Stimulated activated CD4-positive, alpha-beta T cell treated with anti-CD3 and anti-CD28 coated beads, Interleukin-1b, Interleukin-23, amount 100 ng/mL, for 48 hours (primary cell): ENCODE measurements at regions not wholly inside any gene's neighbourhood (a gene's known extent, or its start where the extent isn't known, plus 50 kb on each side); places are given as distances from the start of the nearest gene placed in this dataset.

Source experiments
- DNase-seq: peaks from one replicate; pipeline ENCODE4 v3.0.0-alpha.2; 2020

DNA sequence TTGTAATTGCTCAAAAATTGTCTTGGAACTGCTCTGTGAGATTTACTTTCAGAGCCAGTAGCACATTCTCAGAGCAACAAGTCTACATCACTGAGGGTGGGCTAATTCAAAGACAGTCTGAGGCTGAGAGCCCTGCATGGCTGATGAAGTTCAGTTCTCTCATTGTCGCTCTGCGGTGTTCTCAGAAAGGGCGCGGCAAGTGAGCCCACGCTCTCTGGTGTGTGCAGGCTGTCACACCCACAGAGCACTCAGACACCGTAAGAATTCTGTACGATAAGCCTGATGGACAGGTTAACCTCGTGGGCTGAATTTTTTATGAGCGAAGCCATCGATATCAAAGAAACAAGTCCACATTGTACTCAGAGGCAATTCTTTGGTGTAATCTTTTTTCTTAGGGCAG lies 557.8 kb downstream of the HACE1 start:
- DNase-seq: no peak

DNA sequence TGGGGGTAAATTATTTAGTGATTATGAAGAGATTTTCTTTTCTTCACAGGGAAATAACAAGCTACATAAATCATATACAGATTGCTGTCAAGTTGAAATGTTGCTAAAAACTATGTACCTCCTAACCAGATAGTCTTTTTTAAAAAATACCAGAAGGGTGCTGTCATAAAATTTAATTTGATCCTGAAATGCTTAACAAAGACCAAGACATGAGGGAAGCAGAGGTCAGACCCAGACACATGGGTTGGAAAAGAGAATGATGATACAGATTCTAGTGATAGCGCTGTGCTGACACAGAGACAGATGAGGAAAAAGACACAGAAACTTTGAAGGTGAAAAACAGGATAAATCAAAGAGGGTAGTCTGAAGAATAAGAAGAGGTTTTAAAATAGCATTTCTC lies 573.1 kb downstream of the HACE1 start:
- DNase-seq: no peak

DNA sequence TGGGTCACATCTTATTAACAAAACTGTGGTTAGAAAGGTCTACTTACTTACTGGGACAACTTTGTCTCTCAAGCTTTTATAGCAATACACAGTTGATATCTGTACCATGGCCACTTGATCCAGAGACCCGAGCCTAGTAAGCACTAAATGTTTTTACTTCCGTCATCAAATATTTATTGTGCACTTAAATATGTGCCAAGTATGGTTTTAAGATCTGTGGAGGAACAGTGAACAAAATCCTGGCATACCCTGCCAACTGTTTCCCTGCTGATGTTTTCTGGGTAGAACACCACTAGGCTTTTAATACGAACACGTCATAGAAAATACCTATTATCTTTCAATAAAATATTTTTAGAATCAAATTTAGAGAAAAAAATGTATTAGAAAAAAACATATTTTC lies 574.8 kb downstream of the HACE1 start:
- no peak for DNase-seq

DNA sequence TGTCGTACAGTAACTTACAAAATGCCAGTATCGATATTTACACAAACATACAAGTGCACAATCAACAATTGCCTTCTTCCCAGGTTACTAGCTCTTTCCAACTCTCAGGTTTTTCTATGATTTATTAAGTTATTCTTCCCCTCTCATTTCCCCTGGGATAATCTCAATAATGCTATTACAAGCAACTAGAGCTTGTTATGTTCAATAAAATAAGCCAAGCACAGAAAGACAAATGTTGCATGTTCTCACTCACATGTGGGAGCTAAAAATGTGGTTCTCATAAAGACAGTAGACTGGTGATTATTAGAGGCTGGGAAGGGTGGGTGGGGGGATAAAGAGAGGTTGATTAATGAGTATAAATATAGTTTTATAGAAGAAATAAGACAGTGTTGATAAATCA lies 577.1 kb downstream of the HACE1 start:
- no peak for DNase-seq

DNA sequence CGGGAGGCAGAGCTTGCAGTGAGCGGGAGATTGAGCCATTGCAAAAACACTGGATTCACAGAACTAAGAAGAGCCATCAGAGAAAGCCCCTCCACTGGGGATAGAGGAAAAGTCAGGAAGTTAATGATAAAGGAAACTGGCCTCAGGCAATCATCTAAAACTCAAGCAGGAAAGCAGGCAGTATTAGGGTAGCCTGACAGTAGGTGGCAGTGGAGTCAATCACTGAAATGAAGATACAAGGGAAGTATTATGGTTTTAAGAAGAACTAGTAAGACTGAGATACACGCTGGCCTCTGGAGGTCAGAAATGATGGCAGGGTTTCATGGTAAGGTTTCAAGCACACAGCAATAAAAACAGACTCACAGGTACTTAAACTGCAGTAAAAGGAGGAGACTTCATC lies 578.3 kb downstream of the HACE1 start:
- no peak for DNase-seq

DNA sequence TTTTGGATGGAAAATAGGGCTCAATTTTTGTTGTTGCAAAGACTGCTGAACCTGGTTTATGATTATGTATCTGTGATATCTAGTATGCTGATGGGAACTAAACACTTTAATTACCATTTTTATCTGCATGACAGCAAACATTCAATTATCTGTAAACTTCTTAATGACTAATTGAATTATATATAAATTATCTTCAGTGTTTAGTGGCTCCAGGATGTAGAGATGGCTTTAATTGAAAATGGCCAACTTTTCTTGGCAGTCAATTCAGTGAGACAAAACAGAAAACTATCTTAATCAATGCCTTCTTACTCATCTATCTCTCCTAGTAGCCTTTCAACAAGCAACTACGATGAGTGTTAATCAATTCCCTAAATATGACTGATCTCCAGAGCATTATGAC lies 591.3 kb downstream of the HACE1 start:
- no peak for DNase-seq

DNA sequence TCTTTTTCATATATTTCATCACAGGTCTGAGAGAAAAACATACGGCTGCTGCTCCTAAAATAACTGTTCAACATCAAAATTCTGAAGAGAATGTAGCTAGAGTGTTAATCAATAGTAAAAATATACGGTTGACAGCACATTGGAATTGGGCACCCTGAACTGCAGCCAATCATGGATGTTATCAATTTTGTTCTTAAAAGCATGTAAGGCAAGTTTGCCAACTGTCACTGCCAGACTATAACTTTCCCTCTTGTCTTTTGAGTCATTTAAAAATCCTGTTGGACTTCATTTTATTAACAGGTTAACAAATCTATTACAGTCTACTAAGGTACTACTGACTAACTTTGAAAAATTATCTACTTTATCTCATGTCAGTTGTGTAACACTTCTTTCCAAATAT lies 592.8 kb downstream of the HACE1 start:
- no peak for DNase-seq

DNA sequence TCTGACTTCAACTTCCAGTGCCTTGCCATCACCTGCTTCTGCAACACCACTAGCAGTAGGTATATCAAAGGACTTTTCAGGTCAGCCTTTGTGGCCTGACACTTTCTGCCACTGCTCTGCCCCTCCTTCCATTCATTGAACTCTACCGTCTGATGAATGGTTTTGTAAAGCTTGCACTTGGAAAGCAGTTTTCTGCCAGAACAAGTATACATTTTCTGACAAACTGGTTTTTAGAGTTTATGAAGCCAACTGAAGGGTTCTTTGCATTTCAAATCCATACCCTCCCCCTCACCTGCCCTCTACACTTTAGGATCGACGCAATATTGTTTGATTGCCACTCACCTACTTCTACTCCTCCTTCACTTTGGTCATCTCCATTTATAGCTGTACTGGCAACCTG lies 603.1 kb downstream of the HACE1 start:
- DNase-seq: no peak

DNA sequence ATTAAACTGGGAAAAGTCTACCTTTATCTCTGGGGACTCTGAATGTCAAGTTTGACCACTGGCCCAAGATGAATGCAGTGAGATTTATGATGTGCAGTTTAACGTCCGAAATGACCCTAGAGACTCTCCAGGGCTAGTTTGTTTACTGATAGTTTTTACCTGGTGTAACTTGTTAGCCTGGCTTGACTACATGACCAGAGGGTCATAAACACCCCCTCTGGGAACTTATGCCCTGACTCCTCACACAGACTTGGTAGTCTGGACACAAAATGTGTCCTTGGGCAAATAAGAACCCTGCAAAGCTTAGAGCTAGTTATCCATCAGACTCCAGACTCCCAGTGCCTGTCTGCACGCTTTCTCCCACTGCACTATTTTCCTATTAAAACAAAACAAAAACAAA lies 606.5 kb downstream of the HACE1 start:
- DNase-seq: no peak

DNA sequence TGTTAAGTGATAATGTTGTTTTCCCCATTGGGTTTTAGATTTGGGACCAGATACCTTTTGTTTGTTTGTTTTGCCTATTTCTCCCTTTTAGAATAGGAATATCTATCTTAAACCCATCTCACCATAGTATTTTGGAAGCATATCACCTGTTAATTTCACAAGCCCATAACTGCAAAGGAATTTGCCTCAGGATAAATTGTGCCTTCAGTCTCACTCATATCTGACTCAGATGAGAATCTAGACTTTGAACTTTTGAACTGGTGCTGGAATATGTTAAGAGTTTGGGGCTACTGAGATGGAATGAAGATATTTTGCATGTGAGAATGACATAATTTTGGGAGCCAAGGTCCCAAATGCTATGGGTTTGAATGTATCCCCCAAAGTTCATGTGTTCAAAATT lies 607.4 kb downstream of the HACE1 start:
- no peak for DNase-seq

DNA sequence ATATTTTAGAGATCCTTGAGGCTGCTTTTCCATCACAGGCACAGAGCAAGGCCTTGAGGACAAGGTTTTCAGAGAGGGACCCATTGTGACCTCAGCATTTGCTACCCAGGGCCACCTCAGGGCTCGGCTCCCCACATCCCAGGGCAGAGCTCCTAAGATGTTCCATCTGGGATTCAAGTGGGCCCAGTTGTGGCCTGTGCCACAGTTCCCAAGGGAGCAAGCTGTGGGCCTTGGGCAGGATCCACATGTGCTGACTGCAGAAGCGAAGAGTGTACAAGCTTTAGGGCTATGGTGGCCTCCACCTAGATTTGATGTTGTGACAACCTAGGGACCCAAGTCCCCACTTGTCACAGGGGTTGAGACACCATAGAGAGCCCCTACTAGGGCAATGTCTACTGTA lies 608.1 kb downstream of the HACE1 start:
- DNase-seq: no peak

DNA sequence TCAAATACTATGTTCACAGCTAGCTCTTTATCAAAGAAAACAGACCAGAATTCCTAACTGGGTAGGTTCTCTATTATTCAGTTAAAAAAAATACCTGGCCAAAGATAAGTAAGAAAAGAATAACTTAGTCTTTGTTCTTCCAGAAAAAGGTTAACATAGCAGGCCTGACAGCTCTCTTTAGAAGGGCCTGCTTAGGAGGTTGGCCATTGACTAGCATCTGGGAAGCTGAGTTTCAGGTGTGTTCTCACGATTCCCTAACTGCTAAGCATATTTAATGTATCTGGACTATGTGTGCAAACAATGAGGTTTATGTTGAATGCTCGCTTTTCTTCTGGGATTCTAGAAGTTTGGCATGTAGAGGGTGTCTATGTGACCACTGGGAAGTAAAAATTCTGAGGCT lies 618.9 kb downstream of the HACE1 start:
- DNase-seq: no peak

DNA sequence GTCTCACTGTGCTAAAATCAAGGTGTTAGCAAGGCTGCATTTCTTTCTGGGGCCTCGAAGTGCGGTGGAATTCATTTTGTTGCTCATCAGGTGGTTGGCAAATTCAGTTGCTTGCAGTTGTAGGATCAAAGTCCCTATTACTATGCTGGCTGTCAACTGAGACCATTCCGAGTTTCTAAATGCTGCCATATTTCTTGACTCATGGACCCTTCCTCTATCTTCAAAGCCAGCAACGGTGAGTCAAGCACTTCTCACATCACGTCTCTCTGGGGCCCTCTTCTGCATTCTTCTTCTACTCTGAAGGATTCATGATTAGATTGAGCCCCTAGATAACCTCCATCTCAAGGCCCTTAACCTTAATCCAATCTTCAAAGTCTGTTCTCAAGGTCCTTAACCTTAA lies 619.7 kb downstream of the HACE1 start:
- no peak for DNase-seq

DNA sequence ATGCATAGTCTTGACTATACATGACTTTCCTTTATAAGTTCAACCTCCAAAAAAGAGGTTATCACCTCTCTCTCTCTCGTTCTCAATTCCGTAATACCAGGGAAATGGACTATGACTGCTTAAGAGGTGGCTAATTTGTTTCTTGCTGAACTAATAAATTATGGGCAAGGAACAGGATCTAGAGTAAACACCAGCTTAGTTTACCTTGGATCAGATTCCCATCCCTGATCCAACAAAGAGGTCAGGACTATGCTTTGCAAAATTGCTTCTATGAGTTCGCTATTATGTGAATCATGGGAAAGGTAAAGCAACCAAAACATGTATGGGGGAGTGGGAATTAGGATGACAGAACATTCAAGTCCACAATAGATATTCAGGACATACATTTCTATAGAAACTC lies 630.7 kb downstream of the HACE1 start:
- DNase-seq: no peak

DNA sequence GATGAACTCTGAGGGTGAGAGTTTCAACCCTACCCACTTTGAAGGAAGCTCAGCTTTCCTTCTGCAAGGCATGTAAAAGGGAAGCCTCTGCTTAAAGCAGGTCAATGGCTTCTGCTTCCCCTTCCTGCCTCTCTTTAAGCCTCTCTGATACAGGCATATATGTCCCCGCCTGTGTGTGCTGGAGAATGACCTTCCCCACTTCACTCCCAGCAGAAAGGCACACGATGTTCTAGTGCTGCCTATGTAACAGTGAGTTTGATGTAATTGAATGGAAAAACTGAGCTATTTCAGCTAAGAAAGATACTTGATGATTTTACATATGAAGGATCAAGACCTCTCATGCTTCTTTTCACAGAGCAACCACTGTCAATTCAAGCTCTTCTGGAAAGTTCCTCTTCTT lies 632.2 kb downstream of the HACE1 start:
- no peak for DNase-seq

DNA sequence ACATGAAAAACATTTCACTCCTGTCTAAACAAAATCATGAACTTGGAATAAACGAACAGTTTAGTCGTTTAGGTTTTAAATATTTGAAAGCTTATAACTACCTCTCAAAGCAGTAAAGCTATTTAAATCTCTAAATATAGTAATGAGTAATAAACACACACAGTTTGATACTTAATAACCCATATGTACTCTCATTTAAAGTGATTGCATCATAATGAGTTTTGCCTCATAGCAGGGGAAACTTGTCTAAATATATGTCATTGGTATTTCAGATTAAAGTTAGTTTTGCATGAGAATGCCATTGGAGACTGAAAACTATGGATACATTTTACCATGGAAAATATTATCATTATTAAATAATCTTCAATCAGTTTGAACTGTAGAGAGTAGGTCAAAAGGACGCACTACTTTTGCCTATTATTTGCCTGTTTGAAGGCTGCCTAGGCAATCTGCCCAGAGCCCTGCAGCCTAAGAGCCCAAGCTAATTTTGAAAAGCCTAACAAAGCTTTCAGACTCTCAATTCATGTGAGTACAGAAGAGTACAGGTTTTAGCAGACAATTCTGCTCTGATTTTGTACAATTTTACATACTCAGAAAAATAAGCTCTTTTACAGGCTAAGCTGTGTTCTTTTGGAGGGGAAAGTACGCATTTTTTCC lies 632.8 kb downstream of the HACE1 start:
- DNase-seq: no peak

DNA sequence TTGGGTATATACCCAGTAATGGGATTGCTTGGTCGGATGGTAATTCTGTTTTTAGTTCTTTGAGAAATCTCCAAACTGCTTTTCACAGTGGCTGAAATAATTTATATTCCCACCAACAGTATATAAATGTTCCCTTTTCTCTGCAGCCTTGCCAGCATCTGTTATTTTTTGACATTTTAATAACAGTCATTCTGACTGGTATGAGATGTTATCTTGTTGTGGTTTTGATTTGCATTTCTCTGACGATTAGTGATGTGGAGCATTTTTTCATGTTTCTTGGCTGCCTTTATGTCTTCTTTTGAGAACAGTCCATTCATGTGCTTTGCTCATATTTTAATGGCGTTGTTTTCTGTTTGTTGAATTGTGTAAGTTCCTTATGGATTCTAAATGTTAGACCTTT lies 641.6 kb downstream of the HACE1 start:
- DNase-seq: no peak

DNA sequence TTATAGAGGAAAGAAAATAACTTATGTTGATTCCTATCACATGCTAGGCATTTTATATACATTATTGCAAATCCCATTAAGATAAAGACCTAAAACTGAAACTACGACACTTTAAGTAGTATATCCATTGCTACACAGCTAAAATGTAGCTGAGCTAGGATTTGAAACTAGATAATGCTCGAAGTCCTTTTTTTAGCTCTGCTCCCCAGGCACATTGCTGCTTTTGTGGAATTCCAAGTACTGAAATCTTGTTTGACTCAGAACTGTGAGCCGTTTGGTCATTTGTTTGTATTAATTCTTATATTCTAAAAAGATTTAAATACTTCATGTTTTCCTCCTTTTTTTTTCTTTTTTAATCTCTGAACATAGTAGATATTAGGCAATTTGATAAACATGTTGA lies 644.8 kb downstream of the HACE1 start:
- no peak for DNase-seq

DNA sequence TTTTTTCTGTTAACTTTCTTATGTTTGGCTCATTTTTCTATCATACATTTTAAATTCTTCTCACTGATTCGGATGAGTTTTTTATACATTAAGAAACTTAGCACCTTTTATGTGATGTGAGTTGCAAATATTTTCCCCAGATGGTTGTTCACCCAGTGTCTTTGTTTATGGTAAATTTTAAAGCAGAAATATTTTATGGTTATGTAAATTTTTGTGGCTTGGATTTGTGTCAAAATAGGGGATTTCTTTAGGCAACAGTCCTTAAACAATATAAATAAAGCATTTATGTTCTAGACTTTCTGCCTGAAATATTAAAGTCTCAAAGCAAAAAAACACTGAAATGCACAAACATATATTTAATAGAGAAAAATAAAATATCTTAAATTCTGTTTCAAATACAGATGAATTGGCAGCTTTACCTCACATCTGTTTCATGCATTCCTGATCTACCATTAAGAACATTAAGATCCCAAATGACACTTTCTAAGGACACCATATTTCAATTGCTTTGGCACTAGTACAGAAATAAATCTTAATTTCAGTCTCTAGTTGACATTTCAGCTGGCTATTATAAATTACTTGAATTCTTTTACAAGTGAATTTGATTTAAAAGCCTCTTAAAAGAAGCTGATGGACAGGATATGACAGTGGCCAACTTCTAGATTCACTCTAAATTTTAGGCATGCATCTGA lies 646.6 kb downstream of the HACE1 start:
- DNase-seq: no peak

DNA sequence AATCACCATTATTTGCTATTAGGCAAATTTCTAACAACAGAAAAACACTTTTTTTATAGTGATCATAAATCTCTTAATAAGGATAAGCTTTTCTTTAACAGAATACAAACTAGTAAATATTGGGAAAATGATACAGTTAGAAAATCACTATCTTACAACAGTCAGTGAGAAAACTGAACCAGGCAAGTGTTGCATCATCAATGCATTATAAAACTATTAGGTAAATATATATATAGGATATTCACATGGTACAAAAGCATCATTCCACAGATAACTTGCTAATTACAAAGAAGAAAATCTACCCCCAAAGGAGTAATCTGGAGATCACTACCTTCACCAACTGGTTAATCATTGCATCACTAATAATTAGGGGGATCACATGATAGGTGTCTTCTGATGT lies 652.1 kb downstream of the HACE1 start:
- DNase-seq: no peak

DNA sequence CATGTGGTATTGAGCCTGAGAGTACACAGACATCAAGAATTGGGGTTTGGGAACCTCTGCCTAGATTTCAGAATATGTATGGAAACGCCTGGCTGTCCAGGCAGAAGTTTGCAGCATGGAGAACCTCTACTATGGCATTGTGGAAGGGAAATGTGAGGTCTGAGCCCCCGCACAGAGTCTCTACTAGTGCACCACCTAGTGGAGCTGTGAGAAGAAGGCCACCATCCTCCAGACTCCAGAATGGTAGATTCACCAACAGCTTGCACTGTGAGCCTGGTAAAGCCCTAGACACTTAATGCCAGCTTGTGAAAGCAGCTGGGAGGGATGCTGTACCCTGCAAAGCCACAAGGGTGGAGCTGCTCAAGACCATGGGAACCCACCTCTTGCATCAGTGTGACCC lies 658.2 kb downstream of the HACE1 start:
- DNase-seq: no peak

DNA sequence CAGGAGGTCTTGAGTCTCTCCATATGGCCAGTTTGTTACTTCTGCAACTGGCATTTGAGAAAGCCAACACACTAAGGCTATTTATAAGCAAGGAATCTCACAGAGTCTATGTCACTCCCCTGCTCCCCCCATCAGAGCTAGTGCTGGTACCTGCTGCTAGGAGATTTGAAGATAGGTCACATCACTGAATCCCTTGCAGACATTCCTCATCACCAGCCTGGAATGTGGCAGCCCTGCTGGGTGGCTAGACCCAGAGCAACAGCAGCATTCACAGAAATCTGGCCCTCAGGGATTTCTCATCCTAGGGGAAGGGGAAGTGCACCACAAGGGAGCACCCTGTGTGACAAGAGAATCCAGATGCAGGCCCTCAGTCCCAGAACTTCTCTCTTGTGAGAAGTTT lies 672.1 kb downstream of the HACE1 start:
- no peak for DNase-seq

DNA sequence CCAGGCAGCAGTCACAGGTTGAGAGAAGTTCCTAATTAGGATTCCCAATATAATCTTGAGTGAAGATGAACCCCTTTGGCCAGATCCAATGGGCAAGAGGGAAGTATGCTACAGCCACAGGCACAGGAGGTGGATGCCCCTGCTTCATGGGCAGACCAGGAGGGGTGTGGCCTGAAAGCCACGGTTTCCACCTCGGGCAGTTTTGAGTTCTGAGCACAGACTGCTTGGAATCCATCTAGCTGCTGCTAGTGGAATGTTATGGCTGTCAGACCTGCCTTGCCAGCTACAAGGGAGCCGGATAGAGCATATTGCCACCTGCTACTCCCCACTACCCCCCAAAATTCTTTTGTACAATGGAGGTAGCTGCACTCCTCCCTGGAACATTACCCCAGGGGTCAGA lies 672.9 kb downstream of the HACE1 start:
- no peak for DNase-seq

DNA sequence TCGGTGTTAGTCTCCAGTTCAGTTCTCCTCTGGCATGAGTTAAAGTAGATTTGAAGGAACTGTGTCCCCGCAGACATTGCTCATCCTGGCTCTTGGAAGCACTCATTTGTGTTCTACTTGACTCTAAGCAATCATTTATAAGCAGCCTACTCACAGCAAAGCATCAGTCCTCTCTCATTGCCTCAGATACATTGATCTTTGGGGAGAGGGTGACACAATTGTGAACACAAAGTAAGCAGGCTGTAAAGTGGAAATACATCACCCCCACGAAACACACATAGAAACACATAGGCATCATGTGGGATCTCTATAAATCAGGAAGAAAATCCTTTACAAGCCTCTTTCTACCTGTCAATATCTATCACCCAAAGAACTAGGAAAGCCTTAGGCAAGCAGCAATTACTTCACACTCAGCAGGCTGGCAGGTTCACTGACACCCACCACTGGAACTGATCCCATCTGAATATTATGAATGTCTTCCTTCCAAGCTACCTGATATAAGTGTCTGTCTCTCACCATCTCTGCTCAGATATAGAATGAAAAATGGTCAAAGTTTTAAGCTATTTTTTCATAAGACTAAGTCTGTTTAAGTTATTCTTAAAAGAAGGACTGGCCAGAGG lies 675.8 kb downstream of the HACE1 start:
- no peak for DNase-seq

DNA sequence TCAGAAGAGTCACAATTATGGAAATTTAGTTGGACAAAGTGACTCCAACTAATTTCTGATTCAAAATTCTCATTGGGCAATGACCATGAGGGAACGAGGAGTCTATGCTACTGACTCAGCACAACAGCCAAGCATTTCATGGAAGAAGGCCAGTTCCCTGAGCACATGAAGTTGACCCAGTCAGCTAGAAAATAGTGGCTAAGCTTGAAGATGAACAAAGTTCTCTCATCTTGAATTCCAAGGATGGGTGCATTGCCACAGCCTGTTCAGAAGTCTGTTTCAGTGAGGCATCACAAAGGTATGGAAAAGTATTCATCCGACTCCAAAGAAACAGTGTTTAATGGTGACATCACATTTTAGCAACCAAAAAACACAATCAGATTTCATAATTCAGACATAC lies 676.9 kb downstream of the HACE1 start:
- DNase-seq: no peak
